ENCODE measurements at regions not wholly inside any gene's neighbourhood (a gene's known extent, or its start where the extent isn't known, plus 50 kb on each side); places are given as distances from the start of the nearest gene placed in this dataset.

DNA sequence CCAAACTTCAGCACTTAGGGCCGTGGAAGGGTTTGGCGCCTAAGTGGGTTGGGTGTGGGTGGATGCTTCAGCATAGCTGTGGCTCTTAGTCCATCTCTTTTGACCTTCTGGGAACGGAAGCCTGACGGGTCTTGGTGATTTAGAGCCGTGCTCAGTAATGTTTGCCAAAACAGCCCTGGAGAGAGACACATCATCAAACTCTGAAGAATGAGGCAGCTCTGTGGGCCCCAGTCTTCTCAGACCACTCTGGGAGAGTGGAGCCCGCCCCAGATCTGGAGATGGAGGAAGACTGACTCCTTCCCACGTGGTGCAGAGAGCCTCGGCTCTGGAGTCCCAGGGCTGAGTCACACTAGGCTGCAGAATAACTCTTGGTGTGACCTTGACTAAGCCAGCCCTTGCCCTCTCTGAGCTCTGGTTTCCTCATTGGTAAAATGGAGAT is 168.9 kb downstream of the C11orf91 start:
- Histone ChIP-seq H3K27ac (ENCODE audit: insufficient read length, low read depth, low read length) (no peak overlapping the region), H3T11ph (ENCODE audit: low read length) (no peak overlapping the region), H3K18ac (ENCODE audit: insufficient read length, low read depth, low read length) (no peak overlapping the region), H3K79me1 (ENCODE audit: insufficient read depth, low read depth, low read length, poor library complexity, severe bottlenecking) (no peaks in the 10 kb centered on the region), H2BK20ac (ENCODE audit: low read depth, low read length, poor library complexity, severe bottlenecking) (no peak overlapping the region), H3K56ac (ENCODE audit: insufficient read length, low read depth, low read length) (no peak overlapping the region), H4K5ac (ENCODE audit: insufficient read length, low read depth, low read length) (no peak overlapping the region), H3K4me1 (ENCODE audit: insufficient read depth, low read length) (no peaks in the 10 kb centered on the region), H2AFZ (ENCODE audit: low read length) (no peak overlapping the region), H2BK12ac (ENCODE audit: insufficient read length, low read depth, low read length) (no peak overlapping the region), H3K4me2 (ENCODE audit: insufficient read depth, insufficient read length, low read length) (no peak overlapping the region), H2AK5ac (ENCODE audit: insufficient read length, low read length) (no peak overlapping the region), H3K79me2 (ENCODE audit: insufficient read depth, low read length) (no peaks in the 10 kb centered on the region), H2BK5ac (ENCODE audit: insufficient read length, low read length) (no peak overlapping the region), H3K23me2 (ENCODE audit: insufficient read length, low read depth, low read length, poor library complexity, severe bottlenecking) (no peaks in the 10 kb centered on the region), H4K20me1 (ENCODE audit: control insufficient read depth, insufficient read depth, insufficient read length) (no peaks in the 10 kb centered on the region), H3K14ac (ENCODE audit: insufficient read depth, low read length) (no peak overlapping the region), H3K9ac (ENCODE audit: extremely low read depth, insufficient read length, low read length) (no peak overlapping the region), H4K91ac (ENCODE audit: insufficient read length, low read depth, low read length) (no peak overlapping the region), H3K23ac (ENCODE audit: insufficient read length, low read depth, low read length) (no peak overlapping the region), H3K27me3 (ENCODE audit: insufficient read depth, low read length) (no peaks in the 10 kb centered on the region), H2BK120ac (ENCODE audit: low read depth, low read length, poor library complexity, severe bottlenecking) (no peak overlapping the region), H3K4ac (ENCODE audit: low read depth, low read length) (no peak overlapping the region), H4K8ac (replicated peaks; ENCODE audit: insufficient read length, low read depth, low read length) (no peak overlapping the region), H3K9me3 (ENCODE audit: control insufficient read depth, low read depth, low read length) (no peaks in the 10 kb centered on the region), H2BK15ac (ENCODE audit: low read depth, low read length) (no peak overlapping the region)
- DNase-seq, result no peak
- H3K4me3 Mint-ChIP-seq, result no peak overlapping the region
- H3K4me1 Mint-ChIP-seq, result peaks cover 0 to 2% of the 10 kb centered on the region in 2 experiments; a peak in 1 of 4 replicates
- no CpG with 5 or more reads among the region's 8 CpGs for WGBS (ENCODE audit: extremely low coverage, insufficient read length, low lambda C conversion rate)
- TF ChIP-seq, protein P1, sequence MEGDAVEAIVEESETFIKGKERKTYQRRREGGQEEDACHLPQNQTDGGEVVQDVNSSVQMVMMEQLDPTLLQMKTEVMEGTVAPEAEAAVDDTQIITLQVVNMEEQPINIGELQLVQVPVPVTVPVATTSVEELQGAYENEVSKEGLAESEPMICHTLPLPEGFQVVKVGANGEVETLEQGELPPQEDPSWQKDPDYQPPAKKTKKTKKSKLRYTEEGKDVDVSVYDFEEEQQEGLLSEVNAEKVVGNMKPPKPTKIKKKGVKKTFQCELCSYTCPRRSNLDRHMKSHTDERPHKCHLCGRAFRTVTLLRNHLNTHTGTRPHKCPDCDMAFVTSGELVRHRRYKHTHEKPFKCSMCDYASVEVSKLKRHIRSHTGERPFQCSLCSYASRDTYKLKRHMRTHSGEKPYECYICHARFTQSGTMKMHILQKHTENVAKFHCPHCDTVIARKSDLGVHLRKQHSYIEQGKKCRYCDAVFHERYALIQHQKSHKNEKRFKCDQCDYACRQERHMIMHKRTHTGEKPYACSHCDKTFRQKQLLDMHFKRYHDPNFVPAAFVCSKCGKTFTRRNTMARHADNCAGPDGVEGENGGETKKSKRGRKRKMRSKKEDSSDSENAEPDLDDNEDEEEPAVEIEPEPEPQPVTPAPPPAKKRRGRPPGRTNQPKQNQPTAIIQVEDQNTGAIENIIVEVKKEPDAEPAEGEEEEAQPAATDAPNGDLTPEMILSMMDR (conservative IDR thresholded peaks at IDR 0.05), result no peak
- H3K36me3 Mint-ChIP-seq (ENCODE audit: insufficient read depth in 1 of 3, low read depth in 3 of 3), result no peaks in the 10 kb centered on the region; a peak in 1 of 7 replicates
- H3K9me3 Mint-ChIP-seq, result no peaks in the 10 kb centered on the region; a peak in 2 of 5 replicates
- no peaks in the 10 kb centered on the region; the same call in 1 of the 2 replicates for H3K27me3 Mint-ChIP-seq (ENCODE audit: low read depth)
- no peak overlapping the region for H3K27ac Mint-ChIP-seq
